Fibroblast of the aortic adventitia (primary cell): ENCODE measurements at regions not wholly inside any gene's neighbourhood (a gene's known extent, or its start where the extent isn't known, plus 50 kb on each side); places are given as distances from the start of the nearest gene placed in this dataset.

Experiments
- DNase-seq: peaks from one replicate; pipeline ENCODE4 v3.0.0-alpha.2; 2010; ENCODE audit warnings: low read depth
- H3K4me3 ChIP-seq: 2 replicates; pipeline ENCODE4 v1.5.1; 2011; ENCODE audit warnings: low read depth, mild to moderate bottlenecking, control low read depth, low read length, moderate library complexity
- CTCF ChIP-seq: IDR thresholded peaks from 2 replicates; pipeline ENCODE4 v1.5.1; 2011; ENCODE audit warnings: mild to moderate bottlenecking, low read length, control low read depth, inconsistent platforms; ENCODE audit not compliant: insufficient read depth

DNA sequence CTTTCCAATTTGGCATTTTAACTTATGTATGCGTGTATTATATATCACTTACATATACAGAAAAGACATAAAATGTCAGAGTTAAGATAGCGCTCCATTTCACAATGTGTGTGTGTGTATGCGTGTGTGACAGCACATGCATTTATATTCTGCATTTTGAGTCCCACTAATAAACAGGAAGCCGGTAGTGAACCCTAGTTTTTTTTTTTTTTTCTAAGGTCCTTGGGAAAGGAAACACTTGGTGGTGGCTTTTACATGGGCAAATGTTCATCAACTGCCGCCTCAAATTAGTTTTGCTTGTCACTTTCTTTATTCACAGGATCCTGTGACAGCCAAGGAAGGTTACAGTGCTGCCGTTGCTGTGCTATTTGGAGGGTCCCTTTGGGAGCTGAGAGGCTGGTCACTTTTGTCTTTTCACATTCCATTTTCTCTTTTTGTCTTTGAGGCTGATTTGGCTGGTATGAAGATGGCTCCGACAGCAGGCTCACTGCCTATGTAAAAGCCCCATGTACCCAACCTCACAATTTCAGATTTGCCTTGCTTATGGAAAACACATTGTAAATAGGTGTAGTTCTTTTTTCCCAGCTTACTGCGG lies 298.9 kb downstream of the CSNK1G3 start:
- no peak for TF ChIP-seq CTCF
- H3K4me3 ChIP-seq, result no peak overlapping the region
- DNase-seq, result no peak

DNA sequence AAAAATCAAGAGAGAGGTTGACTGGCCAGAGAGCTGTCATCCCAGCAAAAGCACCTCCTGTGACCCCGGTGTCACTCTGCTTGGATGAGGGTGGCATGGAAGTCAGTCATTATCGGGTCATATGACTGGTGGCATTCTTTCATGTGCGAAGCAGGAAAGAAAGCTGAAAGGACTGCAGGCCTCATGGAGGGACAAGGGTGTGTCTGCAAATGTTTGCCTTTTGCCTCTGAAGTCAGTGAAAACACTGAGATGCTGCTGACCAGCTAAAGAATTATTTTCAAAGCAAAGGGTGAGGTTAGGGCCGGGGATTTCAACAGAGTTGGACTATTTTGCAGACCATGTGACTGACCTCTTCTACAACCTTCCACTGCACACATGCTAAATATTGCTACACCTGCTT lies 298.3 kb downstream of the CSNK1G3 start:
- H3K4me3 ChIP-seq, result no peak overlapping the region
- DNase-seq, result no peak
- no peak for TF ChIP-seq CTCF

DNA sequence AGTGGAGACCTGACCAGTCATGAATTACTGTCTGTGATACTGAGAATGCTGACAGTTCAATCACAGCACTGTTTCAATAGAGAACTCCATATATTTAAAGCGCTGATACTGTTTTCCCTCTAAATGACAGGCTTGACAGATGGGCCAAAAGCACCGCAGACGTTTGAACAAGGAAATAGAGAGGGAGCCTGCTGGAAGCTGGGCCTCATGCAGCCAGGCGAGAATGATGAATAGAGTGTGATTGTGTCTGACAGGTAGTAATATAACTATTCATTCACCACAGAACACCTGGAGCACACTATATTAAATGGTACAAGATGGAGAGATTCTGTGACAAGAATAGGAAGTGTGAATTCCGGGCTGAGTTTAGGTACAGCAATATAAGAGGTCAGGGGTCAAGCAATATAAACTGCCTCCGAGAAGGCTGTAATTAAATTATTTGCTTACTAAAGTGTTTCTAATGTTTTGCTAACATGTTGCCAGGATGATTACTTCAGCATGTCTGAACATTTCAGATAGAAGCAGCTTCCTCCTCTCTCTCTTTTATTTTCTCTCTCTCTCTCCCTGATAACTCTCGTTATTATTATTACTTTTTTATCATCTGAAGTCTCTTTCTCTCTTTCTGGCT lies 297.7 kb downstream of the CSNK1G3 start:
- DNase-seq, result no peak
- no peak for TF ChIP-seq CTCF
- H3K4me3 ChIP-seq, result no peak overlapping the region

- no peak for TF ChIP-seq CTCF
- DNase-seq, result no peak
- no peak overlapping the region for H3K4me3 ChIP-seq
Measured at GRCh38 chr5:123808461-123809380, 296.7 kb downstream of the CSNK1G3 start.

GRCh38 chr5:123807177-123807945 lies 295.4 kb downstream of the CSNK1G3 start:
- TF ChIP-seq CTCF, result no peak
- DNase-seq, result no peak
- no peak overlapping the region for H3K4me3 ChIP-seq

DNA sequence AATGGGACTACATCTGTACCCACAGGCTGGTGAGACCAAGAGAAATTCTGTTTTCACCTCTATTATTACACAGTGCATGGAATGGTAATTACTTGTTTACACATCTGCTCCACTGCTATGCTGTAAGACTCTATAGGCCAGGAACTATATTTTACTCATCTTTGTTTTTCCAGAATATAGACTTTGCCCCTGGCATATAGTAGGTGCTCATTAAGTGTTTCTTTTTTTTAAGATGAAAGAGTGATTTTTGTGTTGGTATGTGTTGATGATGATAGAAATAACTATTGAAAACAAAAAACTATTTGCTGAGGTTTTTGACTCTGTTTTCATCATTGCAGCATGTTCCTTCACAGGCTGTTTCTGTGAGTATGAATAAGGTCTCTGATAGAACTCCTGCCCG lies 294.7 kb downstream of the CSNK1G3 start:
- no peak for TF ChIP-seq CTCF
- DNase-seq, result no peak
- H3K4me3 ChIP-seq, result no peak overlapping the region
